Frontal cortex (tissue), 3 donors: ENCODE measurements at regions not wholly inside any gene's neighbourhood (a gene's known extent, or its start where the extent isn't known, plus 50 kb on each side); places are given as distances from the start of the nearest gene placed in this dataset.

Source experiments
- DNase-seq, 2 donors: peaks; one replicate each; pipeline ENCODE4 v3.0.0; 2012; ENCODE audit warnings: low spot score in 2 of 2
- FAIRE-seq: peaks from 2 replicates; lab custom pipeline; 2012; peaks lifted over from hg19 to GRCh38; lab: Jason Lieb, UNC
- donor health status: control.
- donor health status: control.
- donor health status: control.

- DNase-seq, result no peak
- FAIRE-seq, result no peak
Observed at GRCh38 chr18:75945265-75945933, 517.9 kb upstream of the SMIM21 start.

DNA sequence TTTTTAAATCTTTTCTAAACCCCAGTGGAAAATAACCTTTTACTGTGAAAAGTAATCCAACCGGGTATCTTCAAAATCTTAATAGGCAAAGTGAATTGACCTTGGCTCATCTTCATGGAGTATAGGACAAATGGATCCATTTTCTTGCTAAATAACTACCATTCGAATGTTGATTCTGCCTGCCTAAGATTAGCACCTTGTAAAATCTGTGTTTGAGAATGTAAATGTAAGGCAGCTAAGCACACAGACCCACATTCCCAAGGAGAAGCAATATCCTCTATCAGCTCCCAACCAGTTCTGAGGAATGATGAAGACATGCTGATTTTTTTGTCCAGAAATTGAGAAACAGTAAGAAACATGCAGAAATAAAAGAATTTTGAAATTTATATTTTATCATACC, 509.8 kb upstream of the SMIM21 start:
- FAIRE-seq, result no peak
- no peak for DNase-seq

GRCh38 chr18:75936862-75937261, 509.4 kb upstream of the SMIM21 start:
- FAIRE-seq (no peak), DNase-seq (no peak)

DNA sequence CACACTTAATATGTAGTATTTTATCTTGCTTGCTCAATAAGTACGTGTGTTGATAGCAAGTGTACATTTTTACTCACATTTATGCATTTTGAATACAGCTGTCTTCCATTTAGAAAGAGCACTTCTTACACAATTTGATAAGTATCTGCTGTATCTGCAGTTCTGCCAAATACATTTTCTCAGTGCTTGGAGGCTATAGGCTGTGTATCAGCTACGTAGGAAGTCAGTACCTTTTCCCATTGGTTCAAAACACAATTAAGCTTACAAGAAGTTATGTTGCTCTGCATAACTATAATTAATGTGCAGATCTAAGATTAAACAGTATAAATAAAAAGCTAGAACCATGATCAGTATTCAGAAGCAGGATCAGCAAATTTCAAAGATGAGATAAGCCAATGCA, 503.6 kb upstream of the SMIM21 start:
- FAIRE-seq (no peak), DNase-seq (no peak)

- FAIRE-seq, result no peak
Observed at GRCh38 chr18:75928706-75929105, 501.2 kb upstream of the SMIM21 start.

DNA sequence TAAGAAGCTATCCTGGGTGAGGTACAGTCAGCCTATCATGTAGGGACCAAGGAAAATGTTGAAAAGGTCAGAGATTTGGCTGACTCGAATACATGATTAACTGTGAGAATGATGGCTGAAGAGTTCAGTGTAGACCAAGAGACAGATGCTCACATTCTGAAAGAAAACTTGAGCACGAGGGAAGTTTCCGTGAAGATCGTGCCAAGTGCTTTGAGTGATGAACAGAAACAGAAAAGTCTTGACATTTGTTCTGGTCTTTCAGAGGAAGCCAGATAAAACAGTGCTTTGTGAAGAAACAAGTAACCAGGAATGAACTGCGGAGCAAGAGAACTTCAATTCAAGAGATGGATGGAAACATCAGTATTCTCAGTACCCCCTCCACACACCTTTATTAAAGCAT, 500.3 kb upstream of the SMIM21 start:
- FAIRE-seq (no peak), DNase-seq (no peak)

More at GRCh38 chr18:75928706-75929105, 501.2 kb upstream of the SMIM21 start:
- no peak for DNase-seq

- FAIRE-seq (no peak), DNase-seq (no peak)
Observed at GRCh38 chr18:75926811-75927210, 499.3 kb upstream of the SMIM21 start.

- FAIRE-seq (no peak), DNase-seq (no peak)
Observed at GRCh38 chr18:75923169-75923568, 495.7 kb upstream of the SMIM21 start.

- no peak for FAIRE-seq
- DNase-seq, result no peak
Observed at GRCh38 chr18:75916624-75916982, 489.1 kb upstream of the SMIM21 start.

DNA sequence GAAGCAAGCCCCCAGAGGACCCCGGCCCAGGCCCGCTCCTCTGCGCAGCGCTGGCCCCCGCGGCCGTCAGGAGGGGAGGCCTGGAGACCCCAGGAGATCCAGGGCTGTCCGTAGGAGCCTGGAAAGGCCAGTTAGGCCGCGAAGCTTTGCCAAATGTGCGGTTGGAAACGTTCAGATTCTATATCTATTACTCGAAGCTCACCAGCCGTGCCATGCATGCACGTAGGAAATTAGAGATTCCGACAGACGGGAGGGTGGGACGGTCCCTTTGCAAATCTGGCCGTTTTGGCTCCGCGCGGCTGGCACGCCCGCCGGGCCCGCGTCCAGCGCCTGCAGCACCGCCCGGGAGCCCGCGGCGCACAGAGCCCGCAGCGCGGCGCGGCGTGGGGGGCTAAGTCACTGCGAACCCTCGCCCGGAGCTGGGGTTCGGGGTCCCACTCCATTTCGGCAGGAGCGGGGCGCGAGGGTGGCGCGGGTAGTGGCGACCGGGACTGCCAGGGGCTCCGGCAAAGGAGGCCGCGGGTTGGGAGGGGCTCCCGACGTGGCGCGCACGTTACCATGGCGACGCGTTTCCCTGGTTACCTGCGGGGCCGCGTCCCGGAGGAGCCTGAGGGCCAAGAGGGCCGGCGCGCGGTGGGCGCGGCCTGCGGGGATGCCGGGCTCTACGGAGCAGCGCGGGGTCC, 488.6 kb upstream of the SMIM21 start:
- FAIRE-seq (no peak), DNase-seq (peak; percentile 75 to 84)

DNA sequence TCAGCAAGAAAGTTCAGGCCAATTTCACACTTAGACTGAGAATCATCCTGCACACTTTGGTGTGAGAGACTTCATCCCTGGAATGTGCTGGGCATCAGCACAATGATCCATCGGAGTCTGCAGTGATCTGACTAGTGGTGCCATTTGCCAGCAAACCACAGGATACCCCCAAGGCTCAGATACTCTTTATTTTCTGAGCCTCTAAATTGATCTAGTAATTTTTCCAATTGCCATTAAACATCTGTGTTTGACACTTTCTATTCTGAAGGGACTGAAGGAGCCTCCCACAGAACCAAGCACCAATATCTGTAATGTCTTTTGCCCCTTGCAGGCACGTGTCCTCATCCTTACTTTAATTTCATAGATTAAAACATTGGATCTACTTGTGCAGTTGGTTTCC, 485.3 kb upstream of the SMIM21 start:
- DNase-seq (no peak), FAIRE-seq (no peak)

GRCh38 chr18:75904416-75904815, 476.9 kb upstream of the SMIM21 start:
- DNase-seq (no peak), FAIRE-seq (no peak)

- no peak for DNase-seq
- FAIRE-seq, result no peak
Observed at GRCh38 chr18:75898651-75899050, 471.1 kb upstream of the SMIM21 start.

- DNase-seq, result no peak
- no peak for FAIRE-seq
Observed at GRCh38 chr18:75897386-75897785, 469.9 kb upstream of the SMIM21 start.

DNA sequence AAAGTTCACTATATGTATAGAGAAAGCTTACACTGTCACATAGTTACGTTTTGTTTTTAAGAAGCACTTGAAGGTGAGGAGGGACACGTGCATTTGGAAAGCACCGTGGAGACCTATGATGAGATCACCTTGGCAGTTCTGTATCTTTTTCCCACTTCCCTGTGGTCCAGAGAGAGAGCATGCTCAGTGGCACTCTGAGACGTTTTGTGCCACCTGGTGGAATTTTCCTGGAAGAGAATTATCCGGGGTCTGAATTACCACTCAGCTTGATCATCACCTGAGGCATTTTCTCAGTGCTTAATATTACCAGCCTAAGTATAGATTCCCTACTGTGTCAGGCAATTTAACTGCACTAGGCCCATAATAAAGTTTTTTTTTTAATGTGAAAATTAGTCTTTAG, 469.4 kb upstream of the SMIM21 start:
- DNase-seq (no peak), FAIRE-seq (no peak)

DNA sequence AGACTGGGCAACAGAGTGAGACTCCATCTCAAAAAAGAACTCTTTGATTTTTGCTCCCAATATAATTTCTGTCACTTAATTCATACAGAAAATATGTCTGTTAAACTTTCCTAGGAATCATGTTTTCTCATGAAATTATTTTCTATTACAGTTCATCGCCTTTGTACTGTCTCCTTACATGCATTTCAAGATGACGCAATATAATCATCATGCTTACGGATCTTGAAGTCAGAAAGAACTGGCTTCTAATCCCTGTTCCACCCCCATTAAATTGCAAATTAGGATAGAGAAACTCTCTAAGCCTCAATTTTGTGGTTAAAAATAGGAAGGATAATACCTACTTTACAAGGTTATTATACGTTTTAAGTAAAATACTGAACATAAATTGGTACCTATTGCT, 467.6 kb upstream of the SMIM21 start:
- DNase-seq (no peak), FAIRE-seq (no peak)

DNA sequence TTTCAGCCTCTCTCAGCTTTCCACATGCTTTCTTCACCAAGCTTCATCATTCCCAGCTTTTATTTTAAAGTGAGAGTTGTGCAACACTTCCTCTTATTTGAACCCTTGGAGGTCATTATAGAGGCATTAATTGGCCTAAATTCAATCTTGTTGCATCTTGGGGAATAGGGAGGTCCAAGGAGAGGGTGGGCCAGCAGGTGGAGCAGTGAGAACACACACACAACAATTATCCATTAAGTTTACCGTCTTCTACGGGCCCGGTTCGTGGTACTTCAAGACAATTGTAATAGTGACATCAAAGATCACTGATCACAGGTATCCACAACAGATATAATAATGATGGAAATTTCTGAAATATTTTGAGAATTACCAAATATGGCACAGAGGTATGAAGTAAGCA, 457.2 kb upstream of the SMIM21 start:
- no peak for FAIRE-seq
- no peak for DNase-seq

GRCh38 chr18:75880925-75881504, 453.5 kb upstream of the SMIM21 start:
- FAIRE-seq (no peak), DNase-seq (no peak)

- FAIRE-seq (no peak), DNase-seq (no peak)
Observed at GRCh38 chr18:75880266-75880665, 452.8 kb upstream of the SMIM21 start.

DNA sequence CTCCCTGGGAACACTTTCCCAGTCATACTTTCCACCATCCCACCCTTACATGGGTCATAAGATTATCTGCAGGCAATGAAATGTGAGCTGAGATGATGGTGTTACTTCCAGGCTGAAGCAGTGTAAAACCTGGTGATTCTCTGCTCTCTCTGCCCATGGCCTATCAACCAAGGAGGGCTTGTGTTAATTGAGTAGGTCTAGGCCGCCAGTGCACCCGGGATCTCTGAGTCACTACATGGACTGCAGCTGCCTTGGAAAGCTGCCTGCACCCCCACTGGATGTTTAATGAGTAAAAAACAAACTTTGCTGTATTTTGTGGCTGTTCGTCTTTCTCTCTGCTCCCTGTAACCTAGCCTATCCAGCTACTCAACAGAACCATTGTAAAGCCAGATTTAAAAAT, 451.7 kb upstream of the SMIM21 start:
- DNase-seq, result no peak
- no peak for FAIRE-seq

DNA sequence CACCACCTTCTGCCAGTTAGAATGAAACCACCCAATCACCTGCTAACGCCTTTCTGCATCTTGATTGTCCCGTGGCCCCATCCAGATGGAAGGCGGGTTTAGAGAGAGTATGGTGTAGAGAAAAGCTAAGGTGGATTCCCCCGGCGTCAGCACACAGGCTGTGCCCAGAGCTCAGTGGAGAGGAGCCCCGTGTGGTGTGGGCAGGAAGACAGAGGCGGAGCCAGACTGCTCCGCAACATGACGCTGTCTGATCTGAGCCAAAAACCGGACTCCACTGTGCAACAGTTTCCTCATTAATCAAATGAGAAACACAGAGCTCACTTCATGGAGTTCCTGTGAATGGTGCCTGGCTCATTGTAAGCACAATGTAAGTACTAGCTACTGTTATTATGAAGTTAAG, 448.1 kb upstream of the SMIM21 start:
- FAIRE-seq, result no peak

More for the DNA sequence above, 448.1 kb upstream of the SMIM21 start:
- DNase-seq, result no peak
